WTC11 (cell line): ENCODE measurements at regions not wholly inside any gene's neighbourhood (a gene's known extent, or its start where the extent isn't known, plus 50 kb on each side); places are given as distances from the start of the nearest gene placed in this dataset.
A peak's percentile ranks its signal among the peaks of the same experiment; 100 is the strongest.

ENCODE experiments used
- ATAC-seq: fragments of 200-7000 bp; cut with Tn5 transposase; 2 replicates; pipeline ENCODE4 v1.10.0; 2021; ENCODE audit warnings: mild to moderate bottlenecking, moderate library complexity
- CTCF ChIA-PET: fragments of 300-600 bp; sonication (Branson Sonifier 250); formaldehyde crosslinking; loops from one replicate; lab custom pipeline; 2021; ENCODE audit warnings: antibody characterized with exemption; lab: Charles Lee
- POLR2A ChIA-PET: fragments of 350-600 bp; sonication (Branson Sonifier 250); formaldehyde crosslinking; loops from one replicate; lab custom pipeline; 2021; ENCODE audit warnings: antibody characterized with exemption; lab: Charles Lee
- DNase-seq: peaks from one replicate; pipeline ENCODE4 v3.0.0; 2021; ENCODE audit warnings: low spot score
- H3K27ac Mint-ChIP-seq: 2 replicates; pipeline ENCODE4 v1.8.0; 2021; ENCODE audit warnings: mixed read lengths
- H3K27me3 Mint-ChIP-seq: 2 replicates; pipeline ENCODE4 v1.8.0; 2021; ENCODE audit warnings: low read depth, mild to moderate bottlenecking, moderate library complexity, mixed read lengths
- H3K36me3 Mint-ChIP-seq: 2 replicates; pipeline ENCODE4 v1.8.0; 2021; ENCODE audit warnings: mixed read lengths
- H3K4me1 Mint-ChIP-seq: 2 replicates; pipeline ENCODE4 v1.8.0; 2022; ENCODE audit warnings: mixed read lengths
- H3K4me3 Mint-ChIP-seq: 2 replicates; pipeline ENCODE4 v1.8.0; 2021; ENCODE audit warnings: mild to moderate bottlenecking, moderate library complexity, mixed read lengths
- H3K9me3 Mint-ChIP-seq: 2 replicates; pipeline ENCODE4 v1.8.0; 2021; ENCODE audit warnings: mixed read lengths
- ATF3 ChIP-seq: sonication (generic); formaldehyde crosslinking; conservative IDR thresholded peaks from 2 replicates; pipeline ENCODE4 v1.8.1; 2022; ENCODE audit warnings: mild to moderate bottlenecking, missing genetic modification reagents
- CBFB ChIP-seq: sonication (generic); formaldehyde crosslinking; IDR thresholded peaks from 2 replicates; pipeline ENCODE4 v1.8.1; 2022; ENCODE audit warnings: mild to moderate bottlenecking, low read depth, missing genetic modification reagents
- FOXJ3 ChIP-seq: sonication (generic); formaldehyde crosslinking; IDR thresholded peaks from 2 replicates; pipeline ENCODE4 v1.9.0; 2021; ENCODE audit warnings: missing genetic modification reagents, mild to moderate bottlenecking, borderline replicate concordance
- IRF2 ChIP-seq: sonication (generic); formaldehyde crosslinking; IDR thresholded peaks from 2 replicates; pipeline ENCODE4 v1.8.0; 2022; ENCODE audit warnings: low read depth, missing genetic modification reagents, borderline replicate concordance
- STAT6 ChIP-seq: sonication (generic); formaldehyde crosslinking; conservative IDR thresholded peaks from 2 replicates; pipeline ENCODE4 v1.8.1; 2023; ENCODE audit warnings: mild to moderate bottlenecking, low read depth, missing genetic modification reagents, moderate library complexity
- ZBTB43 ChIP-seq: sonication (generic); formaldehyde crosslinking; IDR thresholded peaks from 2 replicates; pipeline ENCODE4 v1.8.1; 2023; ENCODE audit warnings: mild to moderate bottlenecking, missing genetic modification reagents
- ZNF512 ChIP-seq: sonication (generic); formaldehyde crosslinking; IDR thresholded peaks from 2 replicates; pipeline ENCODE4 v1.8.1; 2022; ENCODE audit warnings: missing genetic modification reagents, borderline replicate concordance
- ZNF532 ChIP-seq: fragments of 250-450 bp; sonication (Bioruptor Pico); IDR thresholded peaks from 2 replicates; pipeline ENCODE4 v1.9.0; 2021; ENCODE audit warnings: mild to moderate bottlenecking, borderline replicate concordance
- ZNF671 ChIP-seq: fragments of 250-450 bp; sonication (Bioruptor Pico); IDR thresholded peaks from 2 replicates; pipeline ENCODE4 v1.8.0; 2021; ENCODE audit warnings: mild to moderate bottlenecking

GRCh38 chr7:41183741-41184140 lies 519.1 kb downstream of the INHBA start:
- CTCF ChIA-PET: no interaction called here
- H3K9me3 Mint-ChIP-seq: no peaks in the 10 kb centered on the region
- DNase-seq: no peak
- no peaks in the 10 kb centered on the region for H3K36me3 Mint-ChIP-seq
- H3K27ac Mint-ChIP-seq: no peak overlapping the region
- H3K27me3 Mint-ChIP-seq: no peaks in the 10 kb centered on the region
- POLR2A ChIA-PET: no interaction called here
- peaks cover 25% of the 10 kb centered on the region for H3K4me1 Mint-ChIP-seq
- TF ChIP-seq ZNF512 (CRISPR knock-in tag) (peak; percentile 80; the same call in 1 of the 2 replicates), ZNF671 (no peak)
- H3K4me3 Mint-ChIP-seq: no peak overlapping the region
- ATAC-seq: no peak

- POLR2A ChIA-PET: no interaction called here
- CTCF ChIA-PET: no interaction called here
Measured at GRCh38 chr7:41182782-41183181, 520.1 kb downstream of the INHBA start.

GRCh38 chr7:41175435-41175834 lies 527.5 kb downstream of the INHBA start:
- ChIA-PET CTCF (no interaction called here), POLR2A (no interaction called here)
- Mint-ChIP-seq H3K27ac (0 out of 2 replicates have a peak overlapping the region, but pooled peaks have one; percentile 4), H3K36me3 (no peaks in the 10 kb centered on the region), H3K27me3 (no peaks in the 10 kb centered on the region), H3K4me1 (peaks cover 27% of the 10 kb centered on the region), H3K9me3 (no peaks in the 10 kb centered on the region), H3K4me3 (no peak overlapping the region)
- ATAC-seq: no peak
- peak; percentile 14 for DNase-seq
- TF ChIP-seq ZNF512 (CRISPR knock-in tag) (no peak), ATF3 (CRISPR knock-in tag) (no peak), IRF2 (CRISPR knock-in tag) (no peak), FOXJ3 (CRISPR knock-in tag) (no peak), ZBTB43 (CRISPR knock-in tag) (no peak), STAT6 (CRISPR knock-in tag) (no peak)

More at GRCh38 chr7:41182782-41183181, 520.1 kb downstream of the INHBA start:
- H3K27ac Mint-ChIP-seq: no peak overlapping the region
- no peak for DNase-seq
- peaks cover 26% of the 10 kb centered on the region for H3K4me1 Mint-ChIP-seq
- no peaks in the 10 kb centered on the region for H3K9me3 Mint-ChIP-seq
- no peak overlapping the region for H3K4me3 Mint-ChIP-seq
- H3K27me3 Mint-ChIP-seq: no peaks in the 10 kb centered on the region
- TF ChIP-seq ZNF532 (CRISPR knock-in tag) (no peak), ZNF512 (CRISPR knock-in tag) (peak; percentile 74; the same call in 1 of the 2 replicates), CBFB (CRISPR knock-in tag) (no peak)
- TF ChIP-seq, all 79 proteins: peak for 1
- ATAC-seq: no peak
- no peaks in the 10 kb centered on the region for H3K36me3 Mint-ChIP-seq
